ENCODE measurements at regions not wholly inside any gene's neighbourhood (a gene's known extent, or its start where the extent isn't known, plus 50 kb on each side); places are given as distances from the start of the nearest gene placed in this dataset.

GRCh38 chr10:44017483-44018145, 367.3 kb downstream of the CXCL12 start:
- TF ChIP-seq CTCF (IDR thresholded peaks at IDR 0.05; ENCODE audit: borderline replicate concordance, extremely low read depth, low read length, poor library complexity, severe bottlenecking) = no peak
- no peak for TF ChIP-seq EZH2 (IDR thresholded peaks at IDR 0.05; ENCODE audit: borderline replicate concordance, low read depth, low read length, severe bottlenecking)
